OCI-LY7 (cell line): ENCODE measurements at regions not wholly inside any gene's neighbourhood (a gene's known extent, or its start where the extent isn't known, plus 50 kb on each side); places are given as distances from the start of the nearest gene placed in this dataset.

Experiments
- EZH2phosphoT487 ChIP-seq: fragments of 200-600 bp; sonication (generic); IDR thresholded peaks from 2 replicates; pipeline ENCODE4 v1.6.1; 2018; ENCODE audit warnings: low read depth, borderline replicate concordance, mild to moderate bottlenecking, mixed run types, antibody characterized with exemption, low read length, moderate library complexity, mixed read lengths
- TF ChIP-seq, protein P1 (sequence below): fragments of 200-600 bp; sonication (generic); conservative IDR thresholded peaks from 2 replicates; pipeline ENCODE4 v1.5.1; 2014; ENCODE audit warnings: mild to moderate bottlenecking, antibody characterized with exemption, low read length, moderate library complexity, mixed read lengths

DNA sequence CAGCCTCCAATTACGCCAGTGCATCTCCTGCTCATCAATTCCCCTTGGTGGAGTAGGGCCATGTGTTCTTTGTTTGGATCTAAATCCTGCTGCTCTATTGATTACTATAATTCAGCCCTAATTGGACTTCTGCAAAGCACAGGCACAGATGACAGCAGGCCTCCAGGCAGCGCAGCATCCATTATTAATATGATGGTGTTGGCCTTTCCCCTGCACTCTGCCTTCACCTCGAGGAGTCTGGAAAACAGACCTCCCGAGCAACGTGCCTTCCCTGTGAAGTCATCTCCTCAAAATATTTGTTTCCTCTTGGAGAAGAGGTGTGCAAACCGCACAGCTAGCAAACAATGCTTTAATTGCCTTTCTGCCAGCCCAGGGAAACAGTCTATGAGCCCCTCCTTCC is 92.5 kb downstream of the UQCRFS1 start:
- TF ChIP-seq EZH2phosphoT487: no peak
- TF ChIP-seq, protein P1, sequence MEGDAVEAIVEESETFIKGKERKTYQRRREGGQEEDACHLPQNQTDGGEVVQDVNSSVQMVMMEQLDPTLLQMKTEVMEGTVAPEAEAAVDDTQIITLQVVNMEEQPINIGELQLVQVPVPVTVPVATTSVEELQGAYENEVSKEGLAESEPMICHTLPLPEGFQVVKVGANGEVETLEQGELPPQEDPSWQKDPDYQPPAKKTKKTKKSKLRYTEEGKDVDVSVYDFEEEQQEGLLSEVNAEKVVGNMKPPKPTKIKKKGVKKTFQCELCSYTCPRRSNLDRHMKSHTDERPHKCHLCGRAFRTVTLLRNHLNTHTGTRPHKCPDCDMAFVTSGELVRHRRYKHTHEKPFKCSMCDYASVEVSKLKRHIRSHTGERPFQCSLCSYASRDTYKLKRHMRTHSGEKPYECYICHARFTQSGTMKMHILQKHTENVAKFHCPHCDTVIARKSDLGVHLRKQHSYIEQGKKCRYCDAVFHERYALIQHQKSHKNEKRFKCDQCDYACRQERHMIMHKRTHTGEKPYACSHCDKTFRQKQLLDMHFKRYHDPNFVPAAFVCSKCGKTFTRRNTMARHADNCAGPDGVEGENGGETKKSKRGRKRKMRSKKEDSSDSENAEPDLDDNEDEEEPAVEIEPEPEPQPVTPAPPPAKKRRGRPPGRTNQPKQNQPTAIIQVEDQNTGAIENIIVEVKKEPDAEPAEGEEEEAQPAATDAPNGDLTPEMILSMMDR: no peak
